ENCODE measurements at regions not wholly inside any gene's neighbourhood (a gene's known extent, or its start where the extent isn't known, plus 50 kb on each side); places are given as distances from the start of the nearest gene placed in this dataset.
"Not testable (repeated sequence)": the region's sequence is repeated elsewhere in the genome, so short reads cannot be mapped to it uniquely, and the experiment has no call there.

DNA sequence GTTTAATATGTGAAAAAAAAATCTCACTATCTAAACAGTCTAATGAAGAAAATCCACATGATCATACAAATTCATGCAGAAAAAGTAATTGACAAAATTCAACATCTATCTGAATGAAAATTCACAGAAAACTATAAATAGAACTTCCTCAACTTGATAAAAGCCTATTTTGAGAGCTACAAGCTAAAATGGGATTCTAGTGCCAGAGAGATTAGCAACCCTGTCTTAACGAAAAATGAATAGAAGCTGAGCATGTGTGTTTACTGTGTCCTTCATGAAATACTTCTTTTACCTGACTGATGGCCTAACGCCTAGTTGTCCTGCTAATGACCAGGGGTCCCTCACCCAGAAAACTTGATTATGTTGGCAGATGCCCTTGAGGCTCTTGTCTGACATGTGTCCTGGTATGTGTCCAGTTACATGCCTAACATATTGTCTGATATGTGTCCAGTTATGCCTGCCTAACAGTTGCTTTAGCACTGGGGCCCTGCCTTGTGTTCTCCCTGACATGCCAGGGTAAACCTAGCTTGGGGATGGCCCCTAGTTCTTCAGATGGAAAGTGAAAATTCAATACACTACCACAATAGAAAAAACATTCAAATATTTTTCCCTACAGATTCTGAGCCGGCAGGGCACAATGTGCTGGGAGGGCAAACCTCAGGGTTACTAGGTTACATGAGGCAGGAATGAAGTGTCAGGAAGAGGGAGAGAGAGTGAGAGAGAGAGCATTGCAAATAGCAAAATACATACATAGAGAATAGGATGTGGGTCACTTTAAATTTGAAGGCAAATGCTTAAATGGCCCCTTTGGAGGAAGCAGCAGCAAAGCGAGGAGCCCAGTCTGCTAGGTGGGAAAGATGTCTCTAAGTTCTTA lies 834.0 kb downstream of the CDH11 start:
- DNase-seq, result no peak

DNA sequence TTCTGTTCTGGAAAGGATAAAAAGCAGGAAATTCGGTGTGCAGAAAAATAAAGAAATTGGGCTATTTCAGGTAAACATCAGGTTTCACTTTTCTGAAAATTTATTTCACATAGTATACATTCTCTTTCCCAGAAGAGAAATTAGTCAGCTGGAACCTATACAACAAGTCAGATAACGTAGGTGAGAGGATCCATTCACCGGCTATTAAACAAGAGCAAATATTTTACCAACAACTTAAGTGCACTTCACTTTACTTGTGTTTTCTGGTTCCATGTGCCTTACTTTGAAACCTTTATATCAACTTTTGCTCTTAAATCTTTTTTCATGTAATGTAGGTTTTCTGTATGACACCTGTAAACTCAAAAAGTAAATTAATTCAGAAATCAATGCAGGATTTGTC lies 839.7 kb downstream of the CDH11 start:
- no peak for DNase-seq

DNA sequence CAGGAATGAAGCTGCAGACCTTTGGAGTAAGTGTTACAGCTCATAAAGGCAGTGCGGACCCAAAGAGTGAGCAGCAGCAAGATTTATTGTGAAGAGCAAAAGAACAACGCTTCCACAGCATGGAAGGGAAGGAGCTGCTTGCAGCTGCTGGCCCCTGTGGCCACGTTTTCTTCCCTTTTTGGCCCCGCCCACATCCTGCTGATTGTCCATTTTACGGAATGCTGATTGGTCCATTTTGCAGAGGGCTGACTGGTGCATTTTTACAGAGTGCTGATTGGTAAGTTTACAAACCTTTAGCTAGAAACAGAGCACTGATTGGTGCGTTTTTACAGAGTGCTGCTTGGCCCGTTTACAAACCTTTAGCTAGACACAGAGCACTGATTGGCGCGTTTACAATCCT lies 841.5 kb downstream of the CDH11 start:
- DNase-seq, result no peak

DNA sequence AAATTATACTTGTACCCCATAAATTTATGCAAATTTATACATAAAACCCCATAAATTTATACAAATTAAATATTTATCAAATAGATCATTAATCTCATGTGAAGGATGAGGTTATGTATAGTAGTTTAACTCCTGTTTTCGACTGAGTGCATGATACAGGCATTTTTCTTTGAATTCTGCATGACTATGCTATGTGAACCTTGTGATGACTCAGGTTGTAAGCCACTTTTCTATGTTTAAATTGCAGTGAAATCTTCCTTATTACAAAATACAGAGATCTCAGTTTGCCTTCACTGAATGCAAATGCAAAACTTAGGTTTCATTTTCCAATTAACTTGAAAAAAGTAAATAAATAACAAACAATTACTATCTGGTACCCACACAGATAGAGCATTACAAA lies 843.7 kb downstream of the CDH11 start:
- no peak for DNase-seq

DNA sequence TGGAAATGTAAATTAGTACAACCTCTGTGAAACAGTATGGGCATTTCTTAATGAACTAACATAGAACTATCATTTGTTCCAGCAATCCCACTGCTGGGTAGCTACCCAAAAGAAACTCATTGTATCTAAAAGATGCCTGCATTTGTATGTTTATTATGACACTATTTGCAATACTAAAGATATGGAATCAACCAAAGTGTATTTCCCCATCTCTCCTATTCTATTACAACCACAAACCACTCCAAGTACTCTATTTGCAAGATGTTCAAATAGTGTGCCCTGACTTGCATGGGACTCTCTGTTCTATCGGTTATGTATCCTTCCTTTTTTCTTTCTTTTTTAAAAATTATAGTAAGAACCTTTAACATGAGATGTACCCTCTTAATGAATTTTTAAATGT lies 845.2 kb downstream of the CDH11 start:
- DNase-seq, result no peak

DNA sequence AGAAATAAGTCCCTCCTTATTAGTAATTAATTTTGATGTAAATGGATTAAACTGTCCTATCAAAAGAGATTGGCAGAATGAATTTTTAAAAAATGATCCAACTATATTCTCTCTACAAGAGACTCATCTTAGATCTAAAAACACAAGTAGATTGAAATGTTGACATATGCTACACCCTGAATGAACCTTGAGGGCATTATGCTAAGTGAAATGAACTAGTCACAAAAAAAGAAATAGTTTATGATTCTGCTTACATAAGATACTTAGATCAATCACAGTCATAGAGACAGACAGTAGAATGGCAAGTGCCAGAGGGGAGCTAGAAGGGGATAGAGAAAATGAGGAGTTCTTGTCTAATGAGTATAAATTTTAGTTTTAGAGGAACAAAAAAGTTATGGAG lies 849.8 kb downstream of the CDH11 start:
- DNase-seq, result no peak

DNA sequence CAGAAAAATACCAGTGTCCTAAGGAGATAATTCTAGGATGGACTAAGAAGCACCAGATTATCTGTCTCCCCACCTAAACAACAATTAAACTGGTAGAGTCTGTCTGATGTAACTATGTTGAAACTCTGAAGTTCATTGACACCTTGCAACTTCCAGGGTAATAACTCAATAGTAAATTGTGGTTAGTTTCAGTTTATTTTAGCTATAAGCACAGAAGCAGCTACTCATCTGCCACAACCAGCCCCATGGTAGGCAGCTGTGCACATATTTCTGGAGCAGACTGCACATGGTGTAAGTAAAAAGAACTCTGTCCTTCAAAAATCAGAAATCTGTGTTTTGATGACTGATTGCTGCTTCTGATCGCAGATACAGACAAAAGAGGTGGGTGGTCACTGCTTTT lies 852.1 kb downstream of the CDH11 start:
- DNase-seq, result no peak

DNA sequence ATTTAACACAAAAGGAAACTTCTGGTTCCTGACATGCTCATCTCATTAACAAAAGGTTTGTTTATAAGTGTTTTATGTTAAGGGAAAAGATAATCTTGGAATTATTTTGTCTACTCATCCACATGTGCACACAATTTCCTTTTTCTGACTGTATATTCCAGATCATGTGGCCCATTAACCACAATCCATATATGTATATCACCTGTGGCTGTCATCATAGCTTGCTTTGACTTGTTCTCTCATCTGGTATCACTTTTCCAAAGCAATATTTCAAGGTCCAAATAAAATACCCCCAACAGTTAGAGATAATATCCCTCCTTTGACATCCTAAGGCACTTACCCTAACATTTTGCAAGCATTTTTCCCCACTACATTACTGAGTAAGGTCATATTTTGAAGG lies 856.1 kb downstream of the CDH11 start:
- no peak for DNase-seq

DNA sequence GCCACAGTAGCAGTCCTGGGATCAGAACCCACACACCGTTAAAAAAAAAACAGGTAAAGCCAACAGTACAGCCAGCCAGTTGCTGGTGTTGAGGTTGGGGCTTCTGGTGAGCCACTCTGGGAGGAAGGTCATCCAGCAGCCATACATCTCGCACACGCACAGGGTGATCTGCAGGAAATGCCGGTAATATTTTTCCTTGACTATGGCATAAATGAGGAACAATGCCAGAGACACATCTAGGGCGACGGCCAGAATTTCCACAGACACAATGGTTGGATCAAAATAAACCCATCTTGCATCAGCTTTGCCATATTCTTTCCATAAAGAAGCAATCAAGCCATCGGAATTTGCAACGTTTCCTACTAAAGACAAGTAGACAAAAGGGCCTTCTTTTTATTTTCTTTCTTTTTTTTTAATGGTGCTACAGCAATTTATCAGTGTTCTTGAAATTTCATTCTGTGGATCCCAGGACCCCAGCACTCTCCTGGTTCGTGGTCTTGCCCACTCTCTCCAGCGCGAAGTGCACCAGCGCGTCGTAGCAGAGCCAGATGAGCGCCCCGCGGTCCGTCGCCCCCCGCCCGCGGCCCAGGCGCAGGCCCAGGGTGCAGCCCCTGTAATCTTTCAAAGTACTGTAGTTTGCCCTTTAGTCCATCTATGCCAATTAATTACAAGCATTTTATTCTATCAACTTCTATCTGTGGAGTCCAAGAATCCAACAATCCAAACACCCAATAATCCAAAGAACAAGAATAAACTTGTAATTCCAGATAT lies 861.0 kb downstream of the CDH11 start:
- DNase-seq, result not testable (repeated sequence)

DNA sequence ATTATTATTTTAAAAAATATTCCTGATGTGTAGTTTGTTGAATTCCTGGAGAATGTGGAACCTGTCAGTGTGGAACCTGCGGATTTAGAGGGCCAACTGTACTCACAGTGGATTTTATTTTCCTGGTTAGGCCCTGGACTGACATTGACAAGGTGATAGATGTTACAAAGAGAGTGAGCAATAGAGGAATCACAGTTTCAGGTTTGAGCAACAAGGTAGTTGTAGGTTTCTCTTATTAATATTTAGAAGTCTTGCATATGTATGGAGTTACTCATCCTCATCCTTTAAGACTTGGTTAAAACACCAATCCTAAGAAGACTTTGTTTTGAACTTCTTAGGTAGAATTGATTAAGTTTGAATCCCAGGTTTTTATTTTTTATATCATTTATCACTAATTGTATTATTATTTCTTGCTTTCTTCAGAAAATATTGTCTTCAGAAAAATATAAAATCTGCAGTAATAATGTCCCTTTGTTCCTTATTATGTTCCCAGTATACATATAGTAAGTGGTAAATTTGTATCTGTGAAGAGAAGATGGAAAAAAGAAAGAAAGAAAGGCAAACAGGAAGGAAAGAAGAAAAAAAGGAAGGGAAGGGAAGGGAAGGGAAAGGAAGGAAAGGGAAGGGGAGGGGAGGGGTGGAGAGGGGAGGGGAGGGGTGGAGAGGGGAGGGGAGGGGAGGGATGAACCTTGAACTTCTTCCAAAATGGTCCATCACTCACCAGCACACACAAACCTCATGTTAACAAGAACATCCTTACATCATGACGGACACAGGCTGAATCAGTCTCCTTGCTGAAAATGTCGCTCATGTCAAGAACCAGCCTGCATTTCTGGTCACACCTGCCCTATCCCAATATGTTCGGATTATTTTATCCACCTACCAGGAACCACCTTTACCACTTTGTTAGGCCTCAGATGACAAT lies 867.2 kb downstream of the CDH11 start:
- DNase-seq, result no peak

DNA sequence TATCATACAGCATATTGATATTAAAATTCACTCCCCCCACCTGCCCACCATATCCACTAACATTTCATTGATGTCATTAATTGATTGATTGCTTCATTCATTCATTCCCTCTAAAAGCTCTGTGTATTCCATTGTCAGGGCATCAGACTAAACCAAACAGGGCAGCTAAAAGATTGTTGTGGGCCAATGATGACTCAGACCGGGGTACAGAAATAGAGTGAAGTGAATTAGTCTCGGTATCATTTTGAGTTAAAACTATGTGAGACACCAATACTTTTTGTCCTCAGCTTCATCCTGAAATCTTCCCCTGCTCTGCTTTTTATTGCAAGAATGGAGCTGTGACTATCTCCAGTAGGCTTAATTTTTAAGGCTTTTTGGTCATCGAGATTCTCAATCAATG lies 868.3 kb downstream of the CDH11 start:
- no peak for DNase-seq

DNA sequence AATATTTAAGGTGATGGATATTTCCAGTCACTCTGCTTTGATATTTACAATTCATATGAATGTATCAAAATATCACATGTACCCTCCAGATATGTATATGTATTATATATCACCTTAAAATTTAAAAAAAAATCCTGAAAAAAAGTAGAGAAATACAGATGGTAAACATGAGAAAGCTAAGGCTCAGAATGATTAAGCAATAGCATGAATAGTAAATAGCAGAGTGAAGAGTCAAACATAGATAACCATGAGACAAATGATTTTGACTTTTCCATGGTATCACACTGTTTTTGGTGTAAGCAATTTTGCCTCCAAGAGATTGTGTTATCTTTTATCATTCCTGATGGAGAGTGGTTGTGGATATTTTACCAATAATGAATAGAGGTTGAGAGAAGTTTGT lies 868.8 kb downstream of the CDH11 start:
- no peak for DNase-seq

DNA sequence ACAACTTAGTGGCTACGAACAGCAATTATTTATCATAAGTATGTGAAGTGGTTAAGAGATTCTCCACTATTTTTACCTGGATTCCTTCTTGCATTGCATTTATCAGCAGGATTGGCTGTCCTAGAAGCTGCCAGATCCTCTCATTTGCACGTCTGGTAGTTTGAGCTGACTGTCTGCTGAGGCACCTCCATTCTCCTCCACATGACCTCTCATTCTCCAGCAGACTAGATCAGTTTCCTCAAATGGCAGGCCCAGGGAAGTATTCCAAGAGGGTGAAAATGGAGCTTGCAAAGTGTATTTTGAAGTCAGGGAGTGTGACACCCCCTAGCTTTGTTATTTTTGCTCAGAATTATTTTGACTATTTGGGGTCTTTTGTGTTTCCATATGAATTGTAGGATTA lies 870.1 kb downstream of the CDH11 start:
- peak in 1 of 2 experiments; percentile 20 for DNase-seq

DNA sequence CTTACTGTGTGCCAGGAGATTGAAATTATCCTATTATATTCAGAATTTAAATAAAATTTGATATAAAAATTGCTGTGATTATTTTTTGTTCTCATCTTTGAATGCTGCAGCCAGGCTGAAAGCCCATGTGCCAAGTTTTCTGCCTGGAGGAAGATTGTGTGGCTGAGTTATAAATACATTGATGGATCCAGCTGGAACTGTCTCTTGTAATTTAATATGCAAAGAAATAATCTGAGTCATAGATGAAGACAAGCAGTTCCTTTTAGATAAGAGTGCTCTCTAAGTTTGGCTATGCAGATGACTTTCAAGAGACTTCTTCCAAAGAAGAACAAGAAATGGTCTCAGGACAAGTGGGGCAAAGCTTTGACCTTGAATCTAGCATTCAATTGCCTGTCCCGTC lies 871.0 kb downstream of the CDH11 start:
- DNase-seq, result peak in 1 of 2 experiments; percentile 34

DNA sequence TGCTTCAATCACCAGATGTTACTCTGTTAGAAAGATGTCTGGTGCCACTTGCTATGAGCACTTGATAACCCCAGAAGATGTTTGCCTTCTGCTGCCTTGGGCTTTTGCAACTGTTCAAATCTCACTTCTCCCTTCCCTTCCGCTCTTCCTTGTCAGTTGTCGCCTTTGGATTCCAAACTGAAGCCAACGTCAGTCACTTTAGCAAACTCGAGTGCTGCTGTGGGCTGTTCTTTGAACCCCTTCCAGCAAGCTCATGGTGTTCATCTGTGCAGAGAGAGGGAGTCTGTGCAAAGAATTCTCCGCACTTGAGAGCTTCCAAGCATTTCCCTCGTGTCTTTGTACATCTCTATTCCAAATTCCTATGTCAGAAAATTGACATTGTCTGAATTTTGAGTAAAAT lies 879.4 kb downstream of the CDH11 start:
- DNase-seq, result peak; percentile 97 to 99

DNA sequence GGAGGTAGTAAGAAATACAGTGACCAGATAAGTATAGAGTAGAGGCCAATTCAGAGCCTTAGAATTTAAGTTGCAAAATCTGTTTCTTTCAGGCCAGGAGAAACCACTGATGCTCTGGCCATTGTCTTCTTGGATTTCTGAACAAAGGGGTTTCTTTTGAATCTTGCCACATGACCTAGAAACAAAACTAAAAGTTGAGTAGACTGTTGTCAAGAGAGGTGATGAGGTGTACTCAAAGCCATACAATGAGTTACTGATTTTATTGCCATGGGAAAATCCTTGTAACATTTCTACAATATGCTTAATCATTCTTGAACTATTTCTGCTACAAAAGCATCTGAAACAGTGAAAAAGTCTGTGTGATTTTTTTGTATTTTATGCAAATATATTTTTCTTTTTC lies 881.3 kb downstream of the CDH11 start:
- DNase-seq, result no peak

DNA sequence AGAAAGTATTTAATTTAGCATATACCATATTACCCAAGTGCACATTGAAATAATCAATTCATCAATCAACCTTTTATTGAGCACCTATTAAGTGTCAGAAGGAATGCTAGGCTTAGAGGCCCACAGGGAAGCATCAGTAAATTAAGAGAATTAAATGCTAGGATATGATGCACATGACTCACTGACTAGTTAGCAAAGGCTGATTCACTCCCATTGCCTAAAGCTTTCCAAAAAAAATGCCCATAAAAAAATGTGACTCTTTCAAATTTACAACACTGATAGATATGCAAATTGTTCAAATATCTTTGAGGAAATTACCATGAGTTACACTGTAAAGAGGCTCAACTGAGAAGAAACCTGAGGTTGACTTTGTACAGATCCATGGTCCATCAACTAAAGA lies 883.3 kb downstream of the CDH11 start:
- no peak for DNase-seq

DNA sequence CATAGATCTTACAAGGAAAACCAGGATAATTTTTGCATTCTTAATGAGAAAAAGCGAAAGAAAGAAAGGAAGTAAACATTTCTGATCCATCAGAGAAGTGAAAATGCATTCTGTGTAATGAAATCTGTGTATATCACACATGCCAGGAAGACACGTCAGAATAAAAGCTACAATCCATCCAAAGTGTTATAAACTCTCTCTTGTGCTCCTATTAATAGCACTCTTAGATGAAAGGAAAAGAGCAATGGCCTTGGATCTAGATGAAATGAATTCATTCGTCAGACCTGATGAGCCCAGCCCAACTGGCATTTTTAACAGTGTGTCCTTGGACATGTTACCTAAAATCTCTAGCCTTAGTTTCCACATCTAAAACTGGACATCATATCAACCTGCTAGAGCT lies 885.5 kb downstream of the CDH11 start:
- DNase-seq, result no peak

DNA sequence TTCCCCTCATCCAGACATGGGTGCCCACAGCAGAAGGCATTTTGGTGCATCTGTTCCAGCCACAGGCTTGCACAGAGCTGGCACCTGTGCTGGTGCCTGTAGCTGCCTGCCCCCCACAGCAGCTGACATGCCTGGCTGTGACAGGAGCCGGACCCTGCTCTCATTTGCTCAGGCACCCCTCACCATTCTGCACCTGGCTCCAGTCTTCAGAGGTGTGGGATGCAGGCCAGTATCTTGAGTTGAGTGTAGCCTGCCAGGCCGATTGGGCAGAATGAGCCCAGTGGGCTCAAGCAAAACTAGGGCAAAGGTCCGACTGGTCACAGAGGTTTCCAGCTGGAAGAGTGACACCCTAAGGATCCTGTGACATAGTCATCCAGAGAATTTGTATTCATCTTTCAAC lies 887.7 kb downstream of the CDH11 start:
- no peak for DNase-seq

DNA sequence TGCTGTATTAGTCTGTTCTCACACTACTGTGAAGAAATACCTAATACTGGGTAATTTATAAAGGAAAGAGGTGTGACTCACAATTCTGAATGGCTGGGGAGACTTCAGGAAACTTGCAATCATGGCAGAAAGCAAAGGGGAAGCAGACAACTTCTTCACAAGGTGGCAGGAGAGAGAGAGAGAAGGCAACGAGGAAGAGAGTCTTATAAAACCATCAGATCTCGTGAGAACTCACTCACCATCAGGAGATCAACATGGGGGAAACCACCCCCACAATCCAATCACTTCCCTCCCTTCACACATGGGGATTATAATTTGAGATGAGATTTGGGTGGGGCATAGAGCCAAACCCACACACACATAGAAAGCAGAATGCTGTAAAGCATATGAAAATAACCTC lies 896.2 kb downstream of the CDH11 start:
- DNase-seq, result no peak

DNA sequence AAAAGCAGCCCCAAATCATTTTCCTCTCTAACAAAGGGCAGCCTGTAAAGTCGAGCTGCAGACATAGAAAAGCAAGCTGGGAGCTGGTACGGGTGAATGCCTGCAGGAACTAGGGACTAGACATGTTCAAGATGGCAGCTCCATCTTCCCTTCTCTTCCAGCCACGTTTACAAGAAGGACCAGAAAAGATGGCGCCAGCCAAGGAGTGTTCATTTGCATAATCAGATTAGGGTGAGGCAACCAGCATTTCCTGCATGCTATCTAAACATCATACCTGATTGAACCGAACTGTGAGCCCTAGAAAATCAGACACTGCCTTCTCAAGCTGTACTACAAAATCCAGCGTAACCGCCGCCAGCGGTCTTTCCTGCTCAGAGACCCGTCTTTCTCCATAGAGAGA lies 896.8 kb downstream of the CDH11 start:
- no peak for DNase-seq

DNA sequence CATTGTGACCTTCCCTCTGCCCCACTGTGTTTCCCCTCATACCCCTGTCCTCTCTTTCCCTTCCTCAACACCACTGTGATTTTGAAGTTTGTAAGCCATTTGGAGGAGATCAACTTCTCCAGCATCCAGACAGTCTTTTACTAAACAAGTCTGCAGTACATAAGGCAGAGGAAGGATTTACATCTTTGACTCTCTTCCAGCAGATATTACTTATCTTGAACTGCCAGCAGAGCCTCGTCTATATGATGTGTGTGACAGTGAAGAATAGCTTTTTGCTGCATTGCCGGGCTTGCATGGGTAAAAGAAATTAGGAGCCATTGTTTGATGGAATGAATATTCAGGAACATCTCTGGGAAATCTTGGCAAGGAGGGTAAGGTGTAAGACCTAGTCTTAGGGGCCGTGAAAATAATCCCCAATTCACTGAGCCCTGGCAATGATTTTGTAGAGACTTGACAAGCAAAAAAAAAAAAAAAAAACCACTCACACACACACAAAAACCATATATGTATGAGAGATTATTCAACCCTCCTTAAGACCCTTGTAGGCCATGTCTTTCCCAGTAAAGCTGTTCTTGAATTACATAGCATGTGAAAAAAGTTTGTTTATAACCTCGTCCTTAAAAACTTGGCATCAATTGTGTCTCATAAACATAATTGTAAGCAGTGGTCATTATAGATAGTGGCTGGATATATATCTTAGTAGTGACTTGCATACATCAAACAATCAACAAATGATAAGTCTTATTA lies 903.9 kb downstream of the CDH11 start:
- no peak for DNase-seq

DNA sequence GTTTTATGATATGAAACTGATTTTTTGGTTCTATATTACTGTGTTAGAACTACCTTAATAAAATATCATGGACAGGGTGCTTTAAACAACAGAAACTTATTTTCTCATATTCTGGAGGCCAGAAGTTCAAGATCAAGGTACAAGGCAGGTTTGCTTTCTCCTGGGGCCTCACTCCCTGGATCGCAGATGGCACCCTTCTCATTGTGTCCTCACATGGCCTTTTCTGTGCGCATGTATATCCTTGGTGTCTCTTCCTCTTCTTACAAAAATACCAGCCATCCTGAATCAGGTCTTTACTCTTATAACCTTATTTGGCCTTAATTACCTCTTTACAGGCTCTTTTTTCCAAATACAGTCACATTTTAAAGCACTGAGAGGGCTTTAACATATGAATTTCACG lies 906.1 kb downstream of the CDH11 start:
- DNase-seq, result no peak
